Endothelial cell of hepatic sinusoid (primary cell): ENCODE measurements at regions not wholly inside any gene's neighbourhood (a gene's known extent, or its start where the extent isn't known, plus 50 kb on each side); places are given as distances from the start of the nearest gene placed in this dataset.

Experiments
- in situ Hi-C: cut with HindIII; loops from 2 replicates; pipeline ENCODE4 v1.10.0; 2017; ENCODE audit warnings: low sequenced_read_pairs

DNA sequence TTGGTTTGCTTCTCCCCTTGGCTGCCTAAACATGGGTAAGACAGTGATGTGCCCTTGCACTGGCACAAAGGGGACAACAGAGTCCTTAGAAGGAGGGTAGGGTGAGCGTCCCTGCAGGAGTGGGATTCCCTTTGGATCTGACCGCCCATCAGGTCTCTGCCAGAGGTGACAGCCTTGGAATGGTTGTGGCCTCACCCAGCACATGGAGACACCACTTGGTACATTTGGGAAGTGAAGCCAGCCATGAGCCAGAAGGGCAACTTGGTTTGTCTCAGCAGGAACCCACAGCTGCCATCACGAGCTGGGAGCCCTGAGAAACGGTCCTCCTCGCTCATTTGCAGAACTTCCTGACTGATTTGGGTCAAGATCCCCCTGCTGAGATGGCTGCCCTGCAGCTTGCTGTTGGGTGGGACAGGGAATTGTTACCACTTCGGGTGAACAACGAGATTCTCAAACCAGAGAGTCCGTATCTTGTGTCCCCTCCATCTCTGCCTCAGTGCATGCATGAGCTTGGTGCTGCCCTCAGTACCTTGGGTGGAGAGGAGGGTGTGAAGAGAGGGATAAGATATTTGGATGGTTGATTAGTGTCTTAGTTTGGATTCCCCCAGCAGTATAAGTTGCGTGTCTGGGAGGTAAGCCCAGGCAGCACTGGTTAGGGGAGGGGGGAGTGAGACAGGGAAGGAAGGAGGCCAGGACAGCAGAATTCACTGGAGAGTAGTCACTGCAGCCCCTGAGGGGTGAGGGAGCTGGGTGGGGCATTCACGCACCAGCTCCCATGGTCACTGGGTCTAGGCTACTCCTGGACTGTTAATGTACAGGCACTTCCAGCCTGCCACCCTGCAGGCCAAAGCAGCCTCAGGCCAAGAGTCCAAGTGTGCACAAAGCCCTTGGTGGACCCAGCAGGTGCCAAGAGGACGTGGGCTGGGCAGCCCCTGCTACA, 168.8 kb upstream of the TOPAZ1 start:
- in situ Hi-C loops = no loop called here

DNA sequence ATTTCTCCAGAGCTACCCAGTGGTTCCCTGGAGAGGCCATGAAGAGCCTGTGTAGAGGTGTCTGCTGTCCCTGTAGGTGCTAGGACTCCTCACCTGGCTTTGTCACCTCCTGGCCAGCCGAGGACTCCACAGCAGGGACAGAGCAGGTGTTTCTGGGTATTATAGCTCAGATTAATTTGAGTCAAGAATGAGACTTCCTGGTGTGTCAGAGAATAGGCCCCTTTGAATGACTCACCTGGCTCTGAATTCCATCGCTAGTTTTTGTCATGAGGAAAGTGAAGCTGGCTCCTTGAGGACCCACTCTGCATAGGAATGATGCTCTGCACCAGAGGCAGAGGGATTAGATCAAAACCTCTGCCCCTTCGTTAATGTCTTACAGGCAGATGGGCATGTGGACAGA, 167.5 kb upstream of the TOPAZ1 start:
- in situ Hi-C loops = no loop called here

GRCh38 chr3:44076221-44076829, 165.4 kb upstream of the TOPAZ1 start:
- in situ Hi-C loops = no loop called here

GRCh38 chr3:44077267-44077666, 164.4 kb upstream of the TOPAZ1 start:
- in situ Hi-C loops = no loop called here

DNA sequence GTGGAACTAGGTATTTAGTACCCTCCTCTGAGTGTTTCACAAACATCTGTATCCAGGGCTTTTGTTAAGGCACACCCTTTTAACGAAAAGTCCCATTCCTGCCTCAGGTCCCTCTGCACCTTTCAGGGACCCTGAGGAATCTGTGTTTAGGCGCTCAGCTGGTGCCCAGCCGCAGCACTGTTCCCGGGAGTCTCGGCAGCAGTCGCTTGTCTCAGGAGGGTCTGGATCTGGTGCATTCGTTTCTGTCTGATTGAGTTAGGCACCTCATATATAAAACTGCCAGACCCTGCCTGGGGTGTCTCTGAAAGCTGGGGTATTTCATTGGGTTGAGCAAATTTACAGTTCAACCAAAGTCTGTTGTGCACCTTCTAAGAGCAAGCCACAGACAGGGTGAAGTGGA, 162.8 kb upstream of the TOPAZ1 start:
- in situ Hi-C loops = no loop called here

DNA sequence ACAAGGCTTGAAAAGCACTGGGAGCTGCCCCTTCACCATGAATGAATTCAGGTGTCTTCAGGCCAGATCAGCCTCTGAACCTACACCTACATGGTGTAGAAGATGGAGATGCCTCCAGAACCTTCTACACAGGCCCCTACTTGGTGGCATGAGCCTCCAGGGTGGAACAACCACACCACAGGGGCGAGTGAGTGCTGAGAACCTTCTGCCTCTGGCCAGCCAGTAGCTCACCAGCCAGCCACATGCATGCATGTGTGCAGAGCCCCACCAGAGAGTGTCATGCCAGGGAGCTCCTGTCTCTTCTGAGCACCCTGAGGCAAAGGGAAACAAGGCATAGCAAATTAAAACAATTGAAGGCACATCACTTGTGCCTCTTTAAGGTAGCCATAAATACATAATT, 161.8 kb upstream of the TOPAZ1 start:
- in situ Hi-C loops = no loop called here

GRCh38 chr3:44080474-44081072, 161.1 kb upstream of the TOPAZ1 start:
- in situ Hi-C loops = no loop called here

DNA sequence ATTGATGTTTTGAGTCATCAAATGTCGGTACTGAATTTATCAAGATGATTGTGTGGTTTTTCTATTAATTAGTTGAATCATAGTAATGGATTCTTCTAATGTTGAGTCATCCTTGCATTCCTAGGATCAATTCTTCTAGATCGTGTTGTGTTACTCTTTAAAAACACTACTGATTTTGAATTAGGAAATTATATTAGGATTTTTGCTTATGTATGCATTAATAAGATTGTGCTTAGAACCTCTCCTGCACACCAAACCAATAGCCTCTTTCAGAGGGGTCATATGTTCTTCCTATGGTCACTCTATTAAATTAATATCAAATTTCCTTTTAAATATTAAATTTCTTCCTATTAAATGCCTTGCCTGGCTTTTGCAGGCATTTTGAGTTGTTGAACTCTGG, 151.7 kb upstream of the TOPAZ1 start:
- in situ Hi-C loops = no loop called here

GRCh38 chr3:44092497-44092896, 149.2 kb upstream of the TOPAZ1 start:
- in situ Hi-C loops = no loop called here

GRCh38 chr3:44093531-44093930, 148.2 kb upstream of the TOPAZ1 start:
- in situ Hi-C loops = no loop called here

DNA sequence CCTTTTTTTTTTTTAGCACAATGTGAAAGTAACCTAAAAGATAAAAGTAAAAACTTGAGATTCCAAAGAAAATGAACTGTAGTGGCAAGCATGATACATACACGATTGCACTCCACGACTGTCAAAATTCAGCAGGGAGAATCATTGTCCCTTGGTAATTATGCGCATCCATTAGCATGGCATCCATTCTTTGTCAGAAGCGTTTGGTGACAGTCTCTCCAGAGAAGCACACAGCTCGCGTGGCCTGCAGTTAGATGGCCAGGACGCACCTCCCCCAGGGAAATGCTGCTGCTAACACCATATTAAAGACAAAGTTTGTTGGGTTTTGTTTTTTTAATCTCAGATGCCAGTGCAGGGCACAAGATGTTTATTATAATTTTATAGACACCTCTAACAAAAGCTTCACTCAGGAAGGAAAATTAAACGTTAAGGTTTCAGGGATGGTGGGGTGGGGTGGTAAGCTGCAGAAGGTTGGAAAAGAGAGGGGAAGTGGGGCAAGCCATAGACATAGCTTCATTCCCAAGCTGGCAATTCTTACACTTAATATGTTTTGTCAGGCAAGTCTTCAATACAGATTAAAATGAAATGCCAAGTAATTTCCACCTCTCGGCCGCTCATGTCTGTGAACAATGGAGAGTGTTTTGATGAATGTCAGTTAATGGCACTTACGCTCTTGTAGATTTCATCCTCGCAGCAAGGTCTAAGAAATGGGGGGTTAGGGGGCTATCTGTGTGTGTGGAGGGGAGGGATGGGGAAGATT, 142.8 kb upstream of the TOPAZ1 start:
- in situ Hi-C loops = no loop called here

- in situ Hi-C loops = no loop called here
These were observed 142.0 kb upstream of the TOPAZ1 start for GRCh38 chr3:44099566-44100297.

GRCh38 chr3:44100298-44100695, 141.4 kb upstream of the TOPAZ1 start:
- in situ Hi-C loops = no loop called here

DNA sequence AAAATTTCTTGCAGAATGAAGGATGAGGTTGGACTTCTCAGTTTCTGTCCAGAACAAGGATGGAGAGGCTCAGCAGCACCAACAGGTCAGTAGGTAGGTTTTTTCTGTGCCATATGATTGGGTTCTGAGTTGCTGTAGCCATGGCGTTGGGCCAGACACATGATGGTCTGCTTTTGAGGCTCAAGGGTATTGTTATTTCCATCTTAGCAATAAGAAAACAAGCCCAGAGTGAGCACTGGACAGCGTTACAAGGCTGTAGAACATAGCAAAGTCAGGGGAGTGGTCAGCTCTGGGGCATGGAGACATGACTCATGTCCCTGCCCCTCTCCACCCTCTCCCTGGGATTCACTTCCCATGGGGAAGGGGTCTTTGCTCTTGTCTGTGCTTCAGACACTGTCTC, 137.6 kb upstream of the TOPAZ1 start:
- in situ Hi-C loops = no loop called here

GRCh38 chr3:44104668-44105321, 136.9 kb upstream of the TOPAZ1 start:
- in situ Hi-C loops = no loop called here

DNA sequence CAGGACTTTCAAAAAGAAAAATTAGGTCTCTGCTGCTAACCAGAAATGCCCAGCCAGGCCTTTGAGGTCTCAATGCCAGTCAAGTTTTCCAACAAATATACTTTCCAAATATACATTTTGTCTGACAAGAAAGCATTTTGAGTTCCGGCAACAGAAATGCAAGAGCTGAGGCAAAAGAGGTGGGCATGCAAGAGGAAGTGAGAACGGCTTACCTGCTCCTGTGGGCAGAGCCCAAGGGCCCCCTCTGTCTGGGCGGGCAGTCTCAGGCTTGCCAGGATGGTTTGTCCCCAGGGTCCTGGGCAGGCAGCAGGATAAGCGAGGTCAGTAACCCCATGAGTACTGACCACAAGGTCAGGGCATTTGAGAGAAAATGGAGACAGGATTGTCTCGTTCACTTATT, 136.1 kb upstream of the TOPAZ1 start:
- in situ Hi-C loops = no loop called here

DNA sequence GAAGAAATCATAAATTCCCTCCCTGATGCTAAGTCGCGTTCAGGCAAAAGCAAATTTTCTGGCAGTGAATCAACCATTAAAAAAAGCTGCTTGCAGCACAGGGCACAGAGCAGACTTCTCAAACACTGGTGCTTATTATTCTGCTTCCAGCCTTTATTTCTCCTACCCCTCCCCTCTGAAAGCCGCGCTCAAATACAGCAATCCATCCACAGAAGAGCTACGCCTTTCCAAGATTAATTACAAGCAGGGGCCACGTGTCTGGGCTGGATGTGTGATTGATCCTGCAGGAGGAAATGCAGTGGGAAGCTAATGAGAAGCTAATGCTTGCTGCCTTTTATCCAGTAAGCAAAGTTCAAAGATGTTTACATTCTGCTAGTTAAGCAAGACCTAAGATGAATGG, 134.9 kb upstream of the TOPAZ1 start:
- in situ Hi-C loops = no loop called here

DNA sequence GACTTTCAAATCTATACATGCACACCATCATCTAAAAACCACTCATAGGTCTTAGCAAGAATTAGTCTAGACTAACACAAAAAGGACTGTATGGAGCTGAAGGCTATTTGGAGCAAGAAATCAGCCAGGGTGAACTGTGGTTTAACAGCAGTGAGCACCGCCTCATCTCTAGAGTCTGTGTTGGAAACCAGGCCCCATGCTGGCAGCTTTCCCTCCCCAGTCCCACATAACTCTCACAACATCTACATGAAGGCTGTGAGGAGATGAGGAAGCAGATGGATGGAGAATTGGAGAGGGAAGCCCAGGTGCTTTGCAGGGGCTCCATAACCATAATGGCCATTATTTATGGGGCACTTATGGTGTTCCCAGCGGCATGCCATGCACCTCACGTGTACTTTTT, 133.2 kb upstream of the TOPAZ1 start:
- in situ Hi-C loops = no loop called here

- in situ Hi-C loops = loop anchor here (5.0 kb wide), 1 partner anchor 78 kb away; no protein-coding TSS in a partner anchor
These were observed 131.8 kb upstream of the TOPAZ1 start for GRCh38 chr3:44109771-44110361.

DNA sequence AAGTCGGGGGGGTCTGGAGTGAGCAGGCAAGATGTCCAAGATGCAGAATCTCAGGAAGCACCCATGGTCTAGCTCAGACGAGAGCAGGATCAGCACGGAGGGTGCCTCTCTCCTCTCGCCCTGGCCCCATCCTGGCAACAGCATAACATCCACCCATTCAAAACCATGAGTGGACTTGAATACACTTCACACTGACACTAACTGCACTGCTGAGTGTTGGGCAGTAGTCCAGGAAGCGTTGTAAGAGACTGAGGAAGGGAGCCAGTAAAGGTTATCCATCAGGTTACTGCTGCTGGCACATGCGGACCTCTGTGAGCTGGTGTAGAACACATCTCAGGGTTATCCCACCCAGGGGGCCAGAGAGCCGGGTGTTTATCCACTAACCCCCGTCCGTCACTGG, 131.0 kb upstream of the TOPAZ1 start:
- in situ Hi-C loops = loop anchor here (5.0 kb wide), 1 partner anchor 78 kb away; no protein-coding TSS in a partner anchor
